H1 (cell line): ENCODE measurements at regions not wholly inside any gene's neighbourhood (a gene's known extent, or its start where the extent isn't known, plus 50 kb on each side); places are given as distances from the start of the nearest gene placed in this dataset.

Experiments
- ATF2 ChIP-seq: IDR thresholded peaks from 2 replicates; pipeline ENCODE4 v1.6.1; 2012; ENCODE audit warnings: low read length, inconsistent platforms
- BACH1 ChIP-seq: IDR thresholded peaks from 2 replicates; pipeline ENCODE4 v1.6.1; 2012; ENCODE audit warnings: low read length, improper control_type of control experiment
- HDAC6 ChIP-seq: IDR thresholded peaks from one replicate; pipeline ENCODE4 v1.7.1; 2012; ENCODE audit warnings: low read depth, mild to moderate bottlenecking, inconsistent platforms, low read length, moderate library complexity
- TF ChIP-seq, protein P1 (sequence below), 3 experiments: IDR thresholded peaks; 1 replicate in 2 of 3; 2 replicates in 1 of 3; pipeline versions ENCODE4 v1.5.1 to v1.6.1; 2011; ENCODE audit warnings: low read length in 3 of 3, mild to moderate bottlenecking in 3 of 3, inconsistent platforms in 2 of 3, low read depth in 1 of 3, moderate library complexity in 1 of 3; ENCODE audit not compliant: insufficient read depth in 1 of 3; ENCODE audit errors: control extremely low read depth in 1 of 3
- TF ChIP-seq, protein P2 (sequence below): IDR thresholded peaks from 2 replicates; pipeline ENCODE4 v1.6.1; 2012; ENCODE audit warnings: inconsistent platforms

- TF ChIP-seq, protein P1, sequence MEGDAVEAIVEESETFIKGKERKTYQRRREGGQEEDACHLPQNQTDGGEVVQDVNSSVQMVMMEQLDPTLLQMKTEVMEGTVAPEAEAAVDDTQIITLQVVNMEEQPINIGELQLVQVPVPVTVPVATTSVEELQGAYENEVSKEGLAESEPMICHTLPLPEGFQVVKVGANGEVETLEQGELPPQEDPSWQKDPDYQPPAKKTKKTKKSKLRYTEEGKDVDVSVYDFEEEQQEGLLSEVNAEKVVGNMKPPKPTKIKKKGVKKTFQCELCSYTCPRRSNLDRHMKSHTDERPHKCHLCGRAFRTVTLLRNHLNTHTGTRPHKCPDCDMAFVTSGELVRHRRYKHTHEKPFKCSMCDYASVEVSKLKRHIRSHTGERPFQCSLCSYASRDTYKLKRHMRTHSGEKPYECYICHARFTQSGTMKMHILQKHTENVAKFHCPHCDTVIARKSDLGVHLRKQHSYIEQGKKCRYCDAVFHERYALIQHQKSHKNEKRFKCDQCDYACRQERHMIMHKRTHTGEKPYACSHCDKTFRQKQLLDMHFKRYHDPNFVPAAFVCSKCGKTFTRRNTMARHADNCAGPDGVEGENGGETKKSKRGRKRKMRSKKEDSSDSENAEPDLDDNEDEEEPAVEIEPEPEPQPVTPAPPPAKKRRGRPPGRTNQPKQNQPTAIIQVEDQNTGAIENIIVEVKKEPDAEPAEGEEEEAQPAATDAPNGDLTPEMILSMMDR (IDR thresholded peaks at IDR 0.05; ENCODE audit: control extremely low read depth in 1 of 3, insufficient read depth in 1 of 3, low read depth in 1 of 3, low read length in 3 of 3) = no peak
- TF ChIP-seq HDAC6 (no peak), BACH1 (no peak), ATF2 (no peak)
- TF ChIP-seq, protein P2, sequence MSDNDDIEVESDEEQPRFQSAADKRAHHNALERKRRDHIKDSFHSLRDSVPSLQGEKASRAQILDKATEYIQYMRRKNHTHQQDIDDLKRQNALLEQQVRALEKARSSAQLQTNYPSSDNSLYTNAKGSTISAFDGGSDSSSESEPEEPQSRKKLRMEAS = no peak
These were observed 139.1 kb upstream of the C14orf180 start (continued) for GRCh38 chr14:104440297-104440956.
